GM21360 (cell line): ENCODE measurements at regions not wholly inside any gene's neighbourhood (a gene's known extent, or its start where the extent isn't known, plus 50 kb on each side); places are given as distances from the start of the nearest gene placed in this dataset.
"Not testable (repeated sequence)": the region's sequence is repeated elsewhere in the genome, so short reads cannot be mapped to it uniquely, and the experiment has no call there.

ENCODE experiments used
- ATAC-seq: cut with Tn5 transposase; IDR thresholded peaks from one replicate; pipeline ENCODE4 v1.9.1; 2021; ENCODE audit warnings: mild to moderate bottlenecking, moderate library complexity; ENCODE audit not compliant: unreplicated experiment

- ATAC-seq, result no peak
Observed at GRCh38 chr3:197408177-197408957, 110.0 kb upstream of the DLG1 start.

GRCh38 chr3:197407526-197407925 lies 109.1 kb upstream of the DLG1 start:
- ATAC-seq, result no peak

GRCh38 chr3:197407053-197407452 lies 108.6 kb upstream of the DLG1 start:
- ATAC-seq, result no peak

GRCh38 chr3:197406266-197406665 lies 107.9 kb upstream of the DLG1 start:
- ATAC-seq, result no peak

DNA sequence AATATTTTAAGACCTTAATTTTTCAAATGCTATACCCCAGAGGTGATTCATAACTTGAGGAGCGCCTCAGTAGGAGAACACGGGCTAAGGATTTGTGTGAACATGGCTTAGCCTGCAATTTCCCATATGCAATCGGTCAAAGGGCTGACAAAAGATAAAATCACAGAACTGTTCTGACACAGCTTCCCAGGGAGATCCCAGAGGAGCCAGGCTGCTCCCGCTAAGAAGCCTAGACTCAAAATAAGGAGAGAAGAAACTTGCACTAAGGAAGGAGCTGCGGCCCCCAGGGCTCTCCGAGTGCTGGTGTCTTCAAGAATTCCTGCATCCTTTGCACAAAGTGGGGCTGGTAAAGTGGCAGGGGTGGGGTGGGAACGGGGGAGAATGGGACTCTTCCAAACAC lies 106.3 kb upstream of the DLG1 start:
- ATAC-seq, result no peak

DNA sequence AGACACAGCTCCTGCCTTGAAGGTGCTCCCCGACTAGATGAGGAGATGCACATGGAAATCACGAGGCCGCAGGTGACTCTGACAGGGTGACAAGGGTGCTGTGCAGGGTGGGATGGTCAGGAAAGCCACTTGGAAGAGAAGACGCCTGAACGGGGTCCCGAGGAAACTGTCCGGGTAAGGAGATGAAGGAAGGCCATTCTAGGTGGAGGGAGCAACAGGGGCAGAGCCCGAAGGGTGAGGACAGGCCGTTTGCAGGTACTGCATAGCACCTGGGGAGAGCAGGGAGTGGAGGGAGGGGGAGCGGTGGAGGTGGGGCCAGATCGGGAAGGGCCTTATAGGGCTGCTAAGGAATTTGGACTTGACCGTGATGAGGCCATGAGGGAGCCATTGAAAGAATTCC lies 105.6 kb upstream of the DLG1 start:
- no peak for ATAC-seq

DNA sequence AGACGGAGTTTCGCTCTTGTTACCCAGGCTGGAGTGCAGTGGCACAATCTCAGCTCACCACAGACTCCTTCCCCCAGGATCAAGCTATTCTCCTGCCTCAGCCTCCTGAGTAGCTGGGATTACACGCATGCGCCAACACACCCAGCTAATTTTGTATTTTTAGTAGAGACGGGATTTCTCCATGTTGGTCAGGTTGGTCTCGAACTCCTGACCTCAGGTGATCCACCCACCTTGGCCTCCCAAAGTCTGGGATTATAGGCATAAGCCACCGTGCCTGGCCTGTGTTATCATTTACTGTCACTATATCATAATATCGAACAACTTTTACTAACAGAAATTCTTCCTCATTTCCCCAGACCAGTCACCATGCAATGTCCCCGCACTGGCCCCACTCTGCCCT lies 104.0 kb upstream of the DLG1 start:
- not testable (repeated sequence) for ATAC-seq

GRCh38 chr3:197399486-197399885 lies 101.1 kb upstream of the DLG1 start:
- no peak for ATAC-seq

DNA sequence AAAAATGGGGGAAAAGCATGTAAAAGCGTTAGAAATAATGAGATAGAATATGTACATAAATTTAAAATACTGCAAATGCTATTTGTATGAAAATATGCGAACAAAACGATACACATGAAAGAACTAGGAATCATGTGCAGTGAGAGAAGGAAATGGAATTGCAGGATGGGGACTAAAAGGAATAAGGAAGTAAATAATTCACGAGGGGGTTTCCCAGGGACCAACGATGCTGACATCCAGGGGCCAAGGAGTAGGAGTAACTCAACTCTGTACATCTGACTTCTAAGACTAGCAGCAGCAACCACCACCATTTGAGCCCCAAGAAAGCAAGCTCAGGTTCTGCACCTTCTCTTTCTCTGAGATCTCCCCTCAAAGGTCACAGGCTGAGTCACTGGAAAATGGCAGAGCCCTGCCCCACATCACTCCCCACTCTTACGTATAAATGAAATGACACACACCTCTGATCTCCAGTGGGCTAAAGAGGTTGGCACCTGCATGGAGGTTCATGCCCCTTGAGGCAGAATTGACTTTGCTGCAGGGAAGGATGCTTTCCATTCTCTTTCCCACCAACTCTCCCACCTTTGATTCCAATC lies 100.0 kb upstream of the DLG1 start:
- no peak for ATAC-seq

DNA sequence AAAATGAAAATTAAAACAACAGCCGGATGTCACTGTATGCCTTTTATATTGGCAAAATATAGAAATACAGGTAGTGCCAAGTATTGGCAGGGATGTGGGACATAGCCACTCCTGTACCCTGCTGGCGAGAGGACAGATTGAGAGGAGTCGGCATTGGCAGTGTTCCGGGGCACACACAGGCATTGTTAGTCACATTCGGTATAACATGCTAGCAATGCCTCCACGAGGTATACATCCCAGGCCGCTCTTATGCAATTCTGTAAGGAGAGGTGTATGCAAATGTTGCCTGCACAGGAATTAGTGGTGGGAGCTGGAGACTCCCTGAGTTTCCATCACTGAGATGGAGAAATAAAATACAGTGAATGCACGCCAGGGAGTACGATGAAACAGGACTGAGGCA lies 99.4 kb upstream of the DLG1 start:
- ATAC-seq, result no peak

- ATAC-seq, result no peak
Observed at GRCh38 chr3:197394464-197395321, 96.3 kb upstream of the DLG1 start.

GRCh38 chr3:197394126-197394463 lies 95.7 kb upstream of the DLG1 start:
- not testable (repeated sequence) for ATAC-seq

GRCh38 chr3:197393711-197394110 lies 95.3 kb upstream of the DLG1 start:
- ATAC-seq, result no peak

- no peak for ATAC-seq
Observed at GRCh38 chr3:197392961-197393360, 94.5 kb upstream of the DLG1 start.

- no peak for ATAC-seq
Observed at GRCh38 chr3:197381371-197381770, 83.0 kb upstream of the DLG1 start.

DNA sequence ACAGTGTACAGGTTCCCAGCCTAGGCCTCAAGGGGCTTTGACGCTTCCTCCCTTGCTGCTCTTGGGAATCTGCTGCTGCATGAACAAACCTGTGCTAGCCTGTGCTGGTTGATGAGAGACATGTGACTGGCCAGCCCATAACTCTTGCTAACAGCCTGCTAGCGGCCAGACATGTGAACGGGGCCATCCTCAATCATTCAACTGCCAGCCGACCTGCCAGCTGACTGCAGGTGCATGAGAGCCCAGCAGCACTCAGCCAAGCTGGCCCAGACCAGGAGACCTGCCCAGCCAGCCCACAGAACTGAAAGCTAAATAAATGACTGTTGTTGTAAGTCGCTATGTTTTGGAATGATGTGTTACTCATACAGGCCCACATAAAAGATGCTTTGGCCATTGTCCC lies 82.4 kb upstream of the DLG1 start:
- ATAC-seq, result no peak

- ATAC-seq, result no peak
Observed at GRCh38 chr3:197378985-197379718, 80.7 kb upstream of the DLG1 start.

DNA sequence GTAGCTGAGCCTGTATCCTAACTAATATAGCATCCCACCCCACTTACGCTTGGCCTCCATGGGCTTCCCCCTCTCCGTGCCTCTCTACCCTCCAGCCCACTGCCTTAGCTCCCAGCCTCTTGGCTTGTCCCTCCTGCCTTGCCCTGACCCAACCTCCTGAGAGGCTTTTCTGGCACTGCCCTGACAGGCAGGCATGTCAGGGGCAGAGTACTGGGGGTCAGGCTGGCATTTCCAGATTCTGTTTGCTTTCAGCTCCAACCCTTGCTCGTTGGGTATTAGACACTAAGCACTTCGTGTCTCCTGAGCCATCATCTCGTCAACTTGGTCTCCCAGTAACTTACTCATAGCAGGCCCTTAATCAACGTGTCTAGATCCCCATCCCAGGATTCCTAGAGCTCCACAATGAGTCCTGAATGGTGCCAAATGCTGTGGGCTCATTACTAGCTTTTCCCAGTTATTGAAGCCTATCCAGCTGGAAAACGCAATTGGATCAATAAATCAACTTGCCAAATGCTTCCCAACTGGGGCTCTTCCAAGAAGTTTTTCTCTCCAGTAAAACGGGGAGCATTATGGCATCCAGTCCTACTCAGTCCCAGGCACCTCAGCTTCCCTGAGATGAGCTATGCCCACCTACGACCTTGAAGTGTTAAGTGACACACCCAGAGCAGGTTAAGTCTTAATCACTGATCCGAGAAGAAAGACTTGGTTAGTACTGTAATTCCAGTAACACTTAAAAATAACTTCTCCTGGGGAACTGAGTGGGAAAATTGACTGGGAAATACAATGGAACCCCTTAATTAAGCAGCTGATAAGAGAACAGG lies 78.5 kb upstream of the DLG1 start:
- ATAC-seq, result no peak

DNA sequence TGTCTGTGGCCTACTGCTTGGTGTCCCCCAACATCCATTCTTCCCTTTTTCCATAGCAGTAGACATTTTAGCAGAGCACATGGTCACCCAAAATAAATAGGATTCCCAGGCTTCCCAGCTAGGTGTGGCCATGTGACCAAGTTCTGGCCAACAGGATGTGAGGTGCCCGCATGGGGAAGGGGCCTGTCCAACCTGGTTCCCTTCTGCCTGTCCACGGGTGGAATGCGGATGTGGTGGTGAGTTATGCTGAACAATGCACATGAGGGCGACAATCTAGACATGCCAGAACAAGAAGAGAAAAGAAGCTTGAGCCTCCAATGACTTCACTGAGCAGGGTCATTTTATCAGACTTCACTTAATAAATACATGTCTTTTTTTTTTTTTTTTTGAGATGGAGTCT lies 77.6 kb upstream of the DLG1 start:
- ATAC-seq, result no peak

- no peak for ATAC-seq
Observed at GRCh38 chr3:197375001-197375441, 76.6 kb upstream of the DLG1 start.
